Smooth muscle cell of the brain vasculature (primary cell): ENCODE measurements at regions not wholly inside any gene's neighbourhood (a gene's known extent, or its start where the extent isn't known, plus 50 kb on each side); places are given as distances from the start of the nearest gene placed in this dataset.

Experiments
- DNase-seq: peaks from one replicate; pipeline ENCODE4 v3.0.0-alpha.2; 2012; ENCODE audit warnings: low read depth, low spot score

DNA sequence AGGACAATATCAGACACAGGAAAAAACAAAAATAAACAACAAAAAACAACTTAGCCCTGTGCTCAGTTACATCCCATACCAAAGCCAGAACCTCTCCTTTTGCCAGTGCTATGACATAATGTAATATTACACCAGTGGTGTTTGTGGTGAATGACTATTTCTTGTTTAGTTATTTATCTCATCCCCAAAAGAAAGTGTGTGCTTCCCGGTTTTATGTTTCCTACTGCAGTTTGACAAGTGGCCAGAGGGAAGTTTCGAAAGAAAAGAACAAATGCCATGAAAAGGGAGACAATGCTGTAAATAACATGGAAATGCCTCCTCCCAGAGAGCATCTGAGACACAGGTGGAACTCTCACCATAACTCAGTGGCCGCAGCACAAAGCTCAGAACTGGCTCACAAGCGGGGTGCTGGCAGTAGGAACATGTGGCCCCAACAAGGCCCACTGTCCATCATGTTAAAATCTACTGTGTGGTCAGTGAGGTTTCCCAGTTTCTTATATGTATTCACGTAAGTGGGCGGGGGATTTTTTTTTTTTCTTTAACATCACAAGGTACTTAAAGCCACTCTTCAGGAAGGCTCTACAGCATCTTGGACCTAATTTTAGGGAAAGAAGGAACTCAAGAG, 158.2 kb downstream of the BARHL2 start:
- no peak for DNase-seq

- no peak for DNase-seq
These were observed 159.0 kb downstream of the BARHL2 start for GRCh38 chr1:90558126-90558525.

GRCh38 chr1:90557706-90558105, 159.4 kb downstream of the BARHL2 start:
- no peak for DNase-seq

DNA sequence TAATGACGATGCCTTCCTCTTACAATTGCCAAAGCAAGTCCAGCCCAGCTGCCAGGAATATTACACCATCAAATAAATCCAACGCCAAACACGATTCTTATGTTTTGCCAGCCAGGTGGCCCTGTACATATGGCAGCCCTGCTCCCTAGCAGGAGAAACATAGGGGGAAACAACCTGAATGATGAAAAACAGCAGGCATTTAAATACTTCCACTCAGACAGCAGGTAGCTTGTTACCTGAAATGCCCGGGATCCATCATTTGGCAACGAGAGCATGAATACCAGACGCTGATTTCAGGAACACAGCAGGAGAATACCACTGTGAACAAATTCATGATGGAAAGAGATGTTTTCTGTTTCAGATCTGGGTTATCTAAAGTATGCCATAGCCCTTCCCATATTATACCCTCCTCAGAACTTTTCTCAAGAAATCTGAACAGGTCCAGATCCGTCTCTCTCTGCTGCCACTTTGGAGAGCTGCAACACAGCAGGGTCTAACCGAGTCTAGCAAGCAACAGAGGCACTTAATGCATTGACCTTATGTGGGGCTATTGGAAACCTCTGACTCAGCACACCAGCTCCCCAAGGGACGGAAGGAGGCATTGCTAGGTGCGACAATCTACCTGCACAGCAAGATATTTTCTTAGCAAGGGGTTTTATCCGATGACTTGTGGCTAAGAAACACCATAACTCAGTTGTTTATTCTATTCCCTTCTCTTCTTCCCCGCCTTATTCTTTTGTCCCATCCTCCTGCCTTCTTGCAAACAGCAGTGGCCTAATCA, 166.3 kb downstream of the BARHL2 start:
- DNase-seq, result no peak

DNA sequence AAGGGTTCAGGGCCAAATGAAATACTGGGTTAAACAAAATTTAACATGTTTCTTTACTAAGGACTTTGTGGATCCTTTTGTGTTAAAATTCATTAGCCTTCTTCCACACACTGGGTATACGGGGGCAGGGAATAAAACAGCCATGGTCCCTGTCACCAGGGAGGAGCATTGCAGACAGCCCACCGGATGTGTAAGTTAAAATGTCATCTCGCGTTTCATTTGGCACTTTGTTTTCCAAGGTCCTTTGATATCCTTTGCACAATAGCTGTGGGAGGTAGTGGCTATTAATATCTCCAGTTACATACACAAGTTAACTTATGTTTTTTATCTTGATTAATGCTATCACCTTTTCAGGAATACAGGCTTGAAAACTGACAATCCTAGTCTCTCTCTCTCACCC, 172.7 kb downstream of the BARHL2 start:
- DNase-seq, result no peak

- no peak for DNase-seq
These were observed 179.3 kb downstream of the BARHL2 start for GRCh38 chr1:90537606-90538362.

DNA sequence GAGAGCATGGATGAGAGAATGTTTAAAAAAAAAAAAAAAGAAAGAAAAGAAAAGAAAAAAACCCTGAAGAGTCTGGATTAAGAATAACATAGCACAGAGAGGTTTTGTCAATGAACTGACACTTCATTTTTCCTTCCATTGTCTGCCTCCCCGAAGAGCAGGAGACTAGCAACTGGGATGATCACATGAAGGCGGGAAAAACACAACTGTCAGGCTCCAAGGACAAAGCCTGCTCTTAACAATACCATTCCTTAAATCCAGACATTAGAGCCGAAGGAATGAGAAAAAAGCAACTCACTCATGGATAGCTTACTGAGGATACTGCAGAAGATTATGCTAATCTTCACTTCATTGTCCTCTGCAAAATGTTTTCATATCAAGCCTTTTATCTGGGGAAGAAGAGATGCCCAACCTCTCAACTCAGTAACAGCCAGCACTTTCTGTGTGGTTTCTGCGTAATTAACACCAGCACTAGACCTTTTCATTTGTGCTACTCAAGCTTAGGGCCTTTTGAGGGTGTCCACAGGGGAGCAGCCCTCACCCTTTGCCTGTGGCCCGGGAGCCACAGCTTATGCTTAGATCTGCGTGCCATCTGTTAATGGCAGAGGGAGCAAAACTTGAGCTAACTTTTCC, 182.3 kb downstream of the BARHL2 start:
- no peak for DNase-seq

DNA sequence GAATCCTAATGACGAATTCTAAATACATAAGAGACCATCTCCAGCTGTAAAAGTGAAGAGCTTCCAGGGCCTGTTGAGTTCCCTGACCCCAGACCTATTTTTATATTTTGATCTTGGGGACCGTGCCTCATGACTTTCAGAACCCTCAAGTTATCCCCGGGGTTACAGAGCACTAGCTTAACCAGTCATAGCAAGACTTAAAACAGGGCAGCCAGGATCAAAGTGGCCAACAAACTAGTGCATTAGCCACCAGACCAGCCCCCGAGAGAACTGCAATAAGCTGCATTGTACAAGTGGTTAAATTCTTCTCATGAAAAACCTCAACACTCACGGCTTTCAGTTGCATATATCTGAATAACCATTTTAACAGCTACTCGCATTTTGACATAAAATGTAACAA, 183.0 kb downstream of the BARHL2 start:
- no peak for DNase-seq

DNA sequence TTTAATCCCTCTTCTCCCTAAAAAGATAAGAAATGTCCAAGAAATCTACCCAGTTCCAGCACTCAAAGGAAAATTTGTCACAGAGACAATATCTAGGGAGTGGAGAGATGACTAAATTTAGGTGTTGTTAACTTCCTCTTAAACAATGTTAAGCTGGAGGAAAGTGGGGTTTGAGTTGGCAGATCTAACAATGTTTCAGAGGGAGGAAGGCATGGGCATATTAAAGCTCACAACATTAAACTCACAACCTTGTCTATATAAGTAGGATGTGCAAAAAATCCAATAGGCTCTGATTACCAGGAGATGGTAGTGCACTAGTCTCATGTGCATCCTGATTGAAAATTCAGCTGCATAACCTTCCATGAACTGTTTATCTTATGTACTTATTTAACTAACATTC, 190.1 kb downstream of the BARHL2 start:
- DNase-seq, result no peak

DNA sequence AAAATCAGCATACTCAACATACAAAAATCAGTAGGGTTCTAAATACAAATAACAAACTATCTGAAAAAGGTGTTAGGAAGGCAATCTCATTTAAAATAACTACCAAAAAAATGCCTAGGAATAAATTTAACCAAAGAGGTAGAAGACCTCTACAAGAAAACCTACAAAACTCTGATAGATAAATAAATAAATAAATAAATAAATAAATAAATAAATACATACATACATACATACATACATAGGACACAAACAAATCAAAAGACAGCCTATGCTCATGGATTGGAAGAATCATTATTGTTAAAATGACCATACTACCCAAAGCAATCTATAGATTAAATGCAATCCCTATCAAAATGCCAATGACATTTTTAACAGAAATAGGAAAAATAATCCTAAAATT, 194.7 kb downstream of the BARHL2 start:
- DNase-seq, result no peak

DNA sequence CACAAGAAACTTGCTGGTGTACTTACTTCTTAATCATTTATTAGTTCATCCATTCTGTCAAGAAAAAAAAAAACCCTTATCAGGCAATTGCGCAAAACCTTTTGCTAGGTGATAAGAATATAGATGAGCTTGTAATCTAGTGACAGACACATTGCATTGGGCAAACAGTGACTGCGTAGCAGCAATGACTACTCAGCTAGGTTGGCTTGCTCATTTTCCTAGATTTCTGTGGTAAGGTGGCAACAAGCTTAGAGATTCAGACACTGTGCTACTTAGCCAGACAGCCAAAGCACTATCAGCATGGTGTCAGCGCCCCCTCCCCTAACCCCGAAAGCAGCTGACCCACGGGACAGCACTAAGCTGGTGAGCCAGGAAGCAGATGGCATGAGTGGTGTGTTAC, 203.1 kb downstream of the BARHL2 start:
- DNase-seq, result no peak

DNA sequence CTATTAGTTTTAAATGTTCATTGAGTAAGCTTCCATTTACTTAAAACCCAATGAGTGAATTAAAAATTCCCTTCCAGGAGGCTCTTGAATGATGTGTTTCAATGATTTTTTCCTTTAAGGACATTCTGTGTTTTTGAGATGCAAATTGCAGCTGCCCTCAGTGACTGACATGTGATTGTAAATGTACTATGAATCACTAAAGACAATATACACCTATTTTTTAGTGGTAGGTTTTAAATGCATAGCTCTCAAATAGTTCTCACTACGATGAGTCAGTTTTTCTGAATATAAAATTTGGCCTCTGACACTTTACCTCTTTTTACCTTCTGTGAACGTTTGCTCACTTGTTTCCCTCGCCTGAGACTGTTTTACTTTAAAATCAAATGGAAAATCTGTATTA, 204.7 kb downstream of the BARHL2 start:
- no peak for DNase-seq

DNA sequence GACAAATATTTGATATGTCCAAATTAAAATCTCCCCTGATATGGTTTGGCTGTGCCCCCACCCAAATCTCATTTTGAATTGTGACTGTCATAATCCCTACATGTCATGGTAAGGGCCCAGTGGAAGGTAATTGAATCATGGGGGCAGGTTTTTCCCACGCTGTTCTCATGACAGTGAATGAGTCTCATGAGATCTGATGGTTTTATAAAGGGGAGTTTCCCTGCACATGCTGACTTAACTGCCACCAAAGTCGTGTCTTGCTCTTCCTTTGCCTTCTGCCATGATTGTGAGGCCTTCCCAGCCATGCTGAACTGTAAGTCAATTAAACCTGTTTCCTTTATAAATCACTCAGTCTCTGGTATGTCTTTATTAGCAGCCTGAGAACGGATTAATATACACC, 207.0 kb downstream of the BARHL2 start:
- DNase-seq, result no peak

DNA sequence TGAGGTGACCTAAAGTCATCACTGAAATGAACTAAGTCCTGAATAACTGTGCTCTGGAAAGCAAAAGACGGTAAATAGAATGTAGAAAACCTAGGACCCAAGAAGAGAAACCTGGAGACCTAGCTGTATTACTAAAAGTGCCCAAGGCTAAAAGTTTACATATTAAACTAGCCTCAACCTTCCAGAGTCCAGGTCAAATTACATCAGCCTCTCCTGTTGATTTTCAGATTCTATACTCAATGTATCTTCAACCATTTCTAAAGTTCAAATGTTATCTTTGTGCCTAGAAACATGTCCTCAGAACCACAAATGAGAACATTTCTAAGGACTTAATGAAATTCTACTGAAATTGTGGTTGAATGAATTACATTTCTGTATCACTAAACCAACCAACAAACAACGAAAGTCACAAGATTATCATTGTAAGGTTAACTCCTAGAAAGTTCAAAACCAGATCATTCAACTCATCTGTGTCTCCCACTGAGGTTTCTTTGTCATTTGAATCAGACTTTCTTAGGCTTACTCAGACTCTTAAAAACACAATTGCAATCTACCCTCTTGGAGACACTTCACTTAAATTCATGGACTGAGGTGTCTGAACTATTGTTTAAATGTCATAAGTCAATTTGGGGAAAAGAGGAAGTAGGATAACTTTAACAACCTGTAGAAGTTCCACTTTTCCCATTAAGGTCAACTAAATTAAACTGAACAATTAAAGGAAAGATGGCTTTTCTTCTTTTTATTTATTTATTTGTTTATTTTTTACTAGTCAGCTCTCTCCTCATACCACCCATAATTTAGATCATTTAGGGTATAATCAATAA, 207.7 kb downstream of the BARHL2 start:
- DNase-seq, result no peak

DNA sequence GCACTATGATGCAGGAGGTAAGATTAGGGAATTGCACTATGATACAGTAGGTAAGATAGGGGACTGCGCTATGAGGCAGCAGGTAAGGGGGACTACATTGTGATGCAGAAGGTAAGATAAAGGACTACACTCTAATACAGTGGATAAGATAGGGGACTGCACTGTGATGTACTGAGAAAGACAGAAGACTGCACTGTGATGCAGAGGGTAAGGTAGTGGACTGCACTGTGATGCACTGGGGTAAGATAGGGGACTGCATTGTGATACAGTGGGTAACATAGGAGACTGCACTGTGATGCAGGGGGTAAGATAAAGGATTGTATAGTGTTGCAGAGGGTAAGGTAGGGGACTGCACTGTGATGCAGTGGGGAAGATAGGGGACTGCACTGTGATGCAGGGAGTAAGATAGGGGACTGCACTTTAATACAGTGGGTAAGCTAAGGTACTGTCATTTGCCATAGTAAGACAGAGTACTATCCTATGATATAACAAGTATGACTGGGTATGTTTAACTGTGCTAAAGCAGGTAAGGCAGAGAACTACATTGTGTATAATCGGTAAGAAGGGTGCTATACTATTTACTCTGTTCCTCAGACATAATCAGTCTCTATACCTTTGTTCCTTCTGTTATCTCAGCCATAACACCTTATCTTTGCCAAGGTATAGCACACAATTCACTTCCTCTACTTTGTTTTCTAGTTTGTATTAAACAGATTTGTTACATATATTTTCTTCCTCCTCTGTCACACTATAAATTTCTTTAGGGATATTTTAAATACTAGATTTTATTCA, 208.5 kb downstream of the BARHL2 start:
- no peak for DNase-seq

GRCh38 chr1:90507173-90507572, 209.9 kb downstream of the BARHL2 start:
- DNase-seq, result no peak

- DNase-seq, result no peak
These were observed 211.3 kb downstream of the BARHL2 start for GRCh38 chr1:90505806-90506205.

- DNase-seq, result no peak
These were observed 212.6 kb downstream of the BARHL2 start for GRCh38 chr1:90504509-90504908.

- no peak for DNase-seq
These were observed 214.4 kb downstream of the BARHL2 start for GRCh38 chr1:90502696-90503095.

DNA sequence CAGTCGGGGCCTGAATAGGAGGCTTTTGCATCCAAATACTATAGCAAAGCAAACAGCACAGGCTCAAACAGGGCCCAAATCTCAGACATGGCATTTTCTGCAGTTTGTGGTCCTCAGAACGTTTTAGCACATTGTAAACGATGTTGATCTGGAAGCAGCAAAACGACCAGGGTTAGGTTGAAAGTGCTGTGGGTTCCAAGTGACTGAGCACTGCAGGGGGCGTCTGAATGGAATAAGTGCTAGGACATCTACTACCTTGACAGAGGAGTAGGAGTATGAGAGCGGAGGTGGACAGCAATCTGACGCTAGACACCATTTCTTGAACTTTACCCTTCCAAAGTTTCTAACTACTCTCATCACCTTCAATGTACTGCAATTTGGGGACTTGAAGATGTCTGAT, 214.9 kb downstream of the BARHL2 start:
- DNase-seq, result no peak

DNA sequence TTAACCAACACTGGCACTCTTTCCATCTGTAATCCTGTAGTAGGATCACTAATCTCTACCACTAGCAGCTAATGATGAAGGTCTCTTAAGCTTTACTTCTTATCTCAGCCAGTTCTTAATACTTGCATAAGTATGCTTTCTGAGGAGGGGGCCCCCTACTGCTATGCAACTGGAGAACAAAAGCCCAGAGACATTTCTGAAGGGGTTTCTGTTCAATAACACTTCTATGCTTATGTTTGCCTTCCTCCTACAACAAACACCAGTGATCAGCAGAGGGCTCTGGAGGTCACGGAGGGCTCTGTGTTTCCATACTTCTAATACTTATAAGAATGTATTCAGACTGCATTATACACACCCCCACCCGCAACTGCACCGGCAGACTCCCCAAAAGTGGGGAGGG, 215.8 kb downstream of the BARHL2 start:
- DNase-seq, result no peak
